ENCODE measurements at regions not wholly inside any gene's neighbourhood (a gene's known extent, or its start where the extent isn't known, plus 50 kb on each side); places are given as distances from the start of the nearest gene placed in this dataset.

DNA sequence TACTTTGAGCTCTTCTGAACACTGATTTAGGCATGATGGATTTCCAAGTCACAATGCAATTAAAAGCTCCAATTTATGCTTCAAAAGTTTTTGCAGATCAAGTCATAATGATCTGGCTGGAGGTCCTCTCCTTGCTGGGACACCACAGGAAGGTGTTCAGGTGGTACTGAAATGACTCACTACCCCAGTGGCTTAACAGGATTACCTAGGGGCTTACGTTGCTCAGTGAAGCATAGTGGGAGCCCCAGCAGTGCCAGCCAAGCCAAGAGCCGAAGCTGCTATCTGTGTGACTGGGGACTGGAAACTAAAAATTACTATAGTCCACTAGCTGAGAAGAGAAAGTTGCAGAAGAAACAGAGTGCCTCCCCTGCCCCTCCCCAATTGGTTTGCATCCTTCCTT is 110.1 kb upstream of the LPP start:
- TF ChIP-seq, protein P1, sequence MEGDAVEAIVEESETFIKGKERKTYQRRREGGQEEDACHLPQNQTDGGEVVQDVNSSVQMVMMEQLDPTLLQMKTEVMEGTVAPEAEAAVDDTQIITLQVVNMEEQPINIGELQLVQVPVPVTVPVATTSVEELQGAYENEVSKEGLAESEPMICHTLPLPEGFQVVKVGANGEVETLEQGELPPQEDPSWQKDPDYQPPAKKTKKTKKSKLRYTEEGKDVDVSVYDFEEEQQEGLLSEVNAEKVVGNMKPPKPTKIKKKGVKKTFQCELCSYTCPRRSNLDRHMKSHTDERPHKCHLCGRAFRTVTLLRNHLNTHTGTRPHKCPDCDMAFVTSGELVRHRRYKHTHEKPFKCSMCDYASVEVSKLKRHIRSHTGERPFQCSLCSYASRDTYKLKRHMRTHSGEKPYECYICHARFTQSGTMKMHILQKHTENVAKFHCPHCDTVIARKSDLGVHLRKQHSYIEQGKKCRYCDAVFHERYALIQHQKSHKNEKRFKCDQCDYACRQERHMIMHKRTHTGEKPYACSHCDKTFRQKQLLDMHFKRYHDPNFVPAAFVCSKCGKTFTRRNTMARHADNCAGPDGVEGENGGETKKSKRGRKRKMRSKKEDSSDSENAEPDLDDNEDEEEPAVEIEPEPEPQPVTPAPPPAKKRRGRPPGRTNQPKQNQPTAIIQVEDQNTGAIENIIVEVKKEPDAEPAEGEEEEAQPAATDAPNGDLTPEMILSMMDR (IDR thresholded peaks at IDR 0.05): no peak
- TF ChIP-seq POLR2AphosphoS5 (IDR thresholded peaks at IDR 0.05; ENCODE audit: low read depth, low read length): no peak

Data from Panc1 (cell line).